ENCODE measurements at regions not wholly inside any gene's neighbourhood (a gene's known extent, or its start where the extent isn't known, plus 50 kb on each side); places are given as distances from the start of the nearest gene placed in this dataset.

- TF ChIP-seq POLR2A (IDR thresholded peaks at IDR 0.05; ENCODE audit: low read depth, low read length) (no peak), CEBPB (IDR thresholded peaks at IDR 0.05; ENCODE audit: low read depth, low read length) (no peak), BHLHE40 (IDR thresholded peaks at IDR 0.05; ENCODE audit: low read depth, low read length) (no peak), CTCF (conservative IDR thresholded peaks at IDR 0.05; ENCODE audit: low read depth, low read length) (no peak), SMC3 (IDR thresholded peaks at IDR 0.05; ENCODE audit: low read depth, low read length) (no peak), USF2 (IDR thresholded peaks at IDR 0.05; ENCODE audit: low read depth, low read length) (no peak), RAD21 (IDR thresholded peaks at IDR 0.05; ENCODE audit: low read length) (no peak), MXI1 (IDR thresholded peaks at IDR 0.05; ENCODE audit: borderline replicate concordance, low read depth, low read length) (no peak), CHD1 (IDR thresholded peaks at IDR 0.05; ENCODE audit: low read depth, low read length) (no peak), MAZ (IDR thresholded peaks at IDR 0.05; ENCODE audit: borderline replicate concordance, low read depth, low read length) (no peak), NFE2L2 (IDR thresholded peaks at IDR 0.05; ENCODE audit: low read depth, low read length) (no peak)
Observed at GRCh38 chr7:153331427-153331826, 571.9 kb downstream of the ACTR3B start.
